ENCODE measurements at regions not wholly inside any gene's neighbourhood (a gene's known extent, or its start where the extent isn't known, plus 50 kb on each side); places are given as distances from the start of the nearest gene placed in this dataset.

- no peaks in the 10 kb centered on the region for H3K36me3 Mint-ChIP-seq (ENCODE audit: low read depth, unreplicated experiment)
- DNase-seq (ENCODE audit: low read depth) (no peak), FAIRE-seq (no peak)
- Histone ChIP-seq H3K9me3 (ENCODE audit: insufficient read depth, low read depth, low read length) (no peaks in the 10 kb centered on the region), H3K4me1 (ENCODE audit: insufficient read depth, low read length) (no peaks in the 10 kb centered on the region), H3K27ac (ENCODE audit: low read depth, low read length) (no peak overlapping the region), H2AFZ (ENCODE audit: low read depth, low read length) (no peak overlapping the region), H3K27me3 (ENCODE audit: insufficient read depth, low read length) (no peaks in the 10 kb centered on the region), H3K79me2 (ENCODE audit: insufficient read depth, low read length) (no peaks in the 10 kb centered on the region), H3K4me2 (ENCODE audit: low read length) (no peak overlapping the region), H3K9ac (ENCODE audit: low read length) (no peak overlapping the region), H3K4me3 (ENCODE audit: insufficient read depth, low read depth, low read length) (no peak overlapping the region), H4K20me1 (ENCODE audit: insufficient read depth, low read length) (no peaks in the 10 kb centered on the region), H3K36me3 (ENCODE audit: insufficient read depth, low read length) (no peaks in the 10 kb centered on the region)
- peaks cover 3% of the 10 kb centered on the region for H3K27me3 Mint-ChIP-seq (ENCODE audit: low read depth, unreplicated experiment)
- no peak overlapping the region for H3K27ac Mint-ChIP-seq (ENCODE audit: unreplicated experiment)
- no peak overlapping the region for H3K4me3 Mint-ChIP-seq (ENCODE audit: unreplicated experiment)
- peaks cover 2% of the 10 kb centered on the region for H3K9me3 Mint-ChIP-seq (ENCODE audit: unreplicated experiment)
- H3K4me1 Mint-ChIP-seq (ENCODE audit: low read depth, unreplicated experiment): no peaks in the 10 kb centered on the region
- TF ChIP-seq EZH2 (IDR thresholded peaks at IDR 0.05; ENCODE audit: insufficient read depth, low read length) (no peak), CTCF (IDR thresholded peaks at IDR 0.05; ENCODE audit: insufficient read depth, low read depth, low read length) (no peak)
These were observed 299.4 kb upstream of the SOX4 start for GRCh38 chr6:21294144-21294543.

GRCh38 chr6:21295506-21296240 is 297.9 kb upstream of the SOX4 start:
- no peak overlapping the region for H3K4me3 Mint-ChIP-seq (ENCODE audit: unreplicated experiment)
- H3K27ac Mint-ChIP-seq (ENCODE audit: unreplicated experiment): no peak overlapping the region
- peaks cover 4% of the 10 kb centered on the region for H3K9me3 Mint-ChIP-seq (ENCODE audit: unreplicated experiment)
- no peaks in the 10 kb centered on the region for H3K36me3 ChIP-seq (ENCODE audit: insufficient read depth, low read length)
- FAIRE-seq (no peak), DNase-seq (ENCODE audit: low read depth) (no peak)
- no peaks in the 10 kb centered on the region for H3K27me3 ChIP-seq (ENCODE audit: insufficient read depth, low read length)
- no peaks in the 10 kb centered on the region for H3K79me2 ChIP-seq (ENCODE audit: insufficient read depth, low read length)
- no peaks in the 10 kb centered on the region for H3K36me3 Mint-ChIP-seq (ENCODE audit: low read depth, unreplicated experiment)
- no peak overlapping the region for H3K27ac ChIP-seq (ENCODE audit: low read depth, low read length)
- no peak overlapping the region for H3K4me3 ChIP-seq (ENCODE audit: insufficient read depth, low read depth, low read length)
- no peak overlapping the region for H3K4me2 ChIP-seq (ENCODE audit: low read length)
- H4K20me1 ChIP-seq (ENCODE audit: insufficient read depth, low read length): no peaks in the 10 kb centered on the region
- H3K27me3 Mint-ChIP-seq (ENCODE audit: low read depth, unreplicated experiment): peaks cover 3% of the 10 kb centered on the region
- no peaks in the 10 kb centered on the region for H3K4me1 Mint-ChIP-seq (ENCODE audit: low read depth, unreplicated experiment)
- H3K4me1 ChIP-seq (ENCODE audit: insufficient read depth, low read length): no peaks in the 10 kb centered on the region
- no peak overlapping the region for H3K9ac ChIP-seq (ENCODE audit: low read length)
- TF ChIP-seq EZH2 (IDR thresholded peaks at IDR 0.05; ENCODE audit: insufficient read depth, low read length) (no peak), CTCF (IDR thresholded peaks at IDR 0.05; ENCODE audit: insufficient read depth, low read depth, low read length) (no peak)
- no peaks in the 10 kb centered on the region for H3K9me3 ChIP-seq (ENCODE audit: insufficient read depth, low read depth, low read length)
- H2AFZ ChIP-seq (ENCODE audit: low read depth, low read length): no peak overlapping the region

GRCh38 chr6:21297665-21298064 is 295.9 kb upstream of the SOX4 start:
- Mint-ChIP-seq H3K36me3 (ENCODE audit: low read depth, unreplicated experiment) (no peaks in the 10 kb centered on the region), H3K27me3 (ENCODE audit: low read depth, unreplicated experiment) (peaks cover 3% of the 10 kb centered on the region), H3K4me3 (ENCODE audit: unreplicated experiment) (no peak overlapping the region), H3K4me1 (ENCODE audit: low read depth, unreplicated experiment) (no peaks in the 10 kb centered on the region), H3K9me3 (ENCODE audit: unreplicated experiment) (peaks cover 4% of the 10 kb centered on the region), H3K27ac (ENCODE audit: unreplicated experiment) (no peak overlapping the region)
- Histone ChIP-seq H3K9ac (ENCODE audit: low read length) (no peak overlapping the region), H3K79me2 (ENCODE audit: insufficient read depth, low read length) (no peaks in the 10 kb centered on the region), H3K9me3 (ENCODE audit: insufficient read depth, low read depth, low read length) (no peaks in the 10 kb centered on the region), H3K36me3 (ENCODE audit: insufficient read depth, low read length) (no peaks in the 10 kb centered on the region), H3K4me3 (ENCODE audit: insufficient read depth, low read depth, low read length) (no peak overlapping the region), H4K20me1 (ENCODE audit: insufficient read depth, low read length) (no peaks in the 10 kb centered on the region), H2AFZ (ENCODE audit: low read depth, low read length) (no peak overlapping the region), H3K27ac (ENCODE audit: low read depth, low read length) (no peak overlapping the region), H3K4me1 (ENCODE audit: insufficient read depth, low read length) (no peaks in the 10 kb centered on the region), H3K4me2 (ENCODE audit: low read length) (no peak overlapping the region), H3K27me3 (ENCODE audit: insufficient read depth, low read length) (no peaks in the 10 kb centered on the region)
- FAIRE-seq (no peak), DNase-seq (ENCODE audit: low read depth) (no peak)
- TF ChIP-seq CTCF (IDR thresholded peaks at IDR 0.05; ENCODE audit: insufficient read depth, low read depth, low read length) (no peak), EZH2 (IDR thresholded peaks at IDR 0.05; ENCODE audit: insufficient read depth, low read length) (no peak)

All from astrocyte (in vitro differentiated cells and primary cell).